ENCODE measurements at regions not wholly inside any gene's neighbourhood (a gene's known extent, or its start where the extent isn't known, plus 50 kb on each side); places are given as distances from the start of the nearest gene placed in this dataset.

DNA sequence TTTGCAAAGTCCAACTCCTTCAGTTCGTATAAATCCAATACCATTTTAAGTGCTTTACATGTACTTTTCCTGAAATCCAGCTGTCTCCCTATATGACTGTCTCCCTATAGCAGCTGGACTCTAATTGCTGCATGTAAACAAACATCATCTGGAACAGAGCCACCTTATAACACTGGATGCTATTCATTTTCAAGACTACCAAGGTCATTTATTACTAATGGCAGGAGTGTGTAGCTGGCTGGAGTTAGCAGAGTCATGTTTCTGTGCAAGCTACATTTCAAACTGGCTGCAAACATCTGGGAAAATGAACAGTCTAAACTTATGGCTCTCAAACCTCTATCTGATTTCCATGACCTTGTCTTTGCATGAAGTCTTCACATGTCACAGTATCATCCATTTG lies 575.2 kb downstream of the PIK3C3 start:
- Histone ChIP-seq H3K4me1 (peaks cover 0 to 10% (median 8%) of the 10 kb centered on the region in 4 donors), H3K9me3 (no peaks in the 10 kb centered on the region), H3K27me3 (no peaks in the 10 kb centered on the region), H3K27ac (replicated peaks in 1 of 4) (no peak overlapping the region), H3K4me3 (no peak overlapping the region), H3K36me3 (no peaks in the 10 kb centered on the region)
- DNase-seq (ENCODE audit: extremely low spot score) = no peak
- 60% methylated on average over 1 of the region's 1 CpG for WGBS
- intact Hi-C loops (cut with DNase I) = no loop called here
- TF ChIP-seq CTCF (IDR thresholded peaks at IDR 0.05) (no peak), POLR2A (IDR thresholded peaks at IDR 0.05; ENCODE audit: low read depth) (no peak), EP300 (IDR thresholded peaks at IDR 0.05) (no peak), POLR2AphosphoS5 (IDR thresholded peaks at IDR 0.05) (no peak)

- 77% methylated on average over 1 of the region's 1 CpG for WGBS
Observed at GRCh38 chr18:42532119-42532518, 577.1 kb downstream of the PIK3C3 start.

GRCh38 chr18:42533009-42533575 lies 578.1 kb downstream of the PIK3C3 start:
- H3K27me3 ChIP-seq = no peaks in the 10 kb centered on the region
- intact Hi-C loops (cut with DNase I) = no loop called here
- peaks cover 0 to 10% (median 8%) of the 10 kb centered on the region in 4 donors for H3K4me1 ChIP-seq
- no peak for DNase-seq (ENCODE audit: extremely low spot score)
- no peaks in the 10 kb centered on the region for H3K36me3 ChIP-seq
- H3K4me3 ChIP-seq = no peak overlapping the region
- H3K9me3 ChIP-seq = no peaks in the 10 kb centered on the region
- H3K27ac ChIP-seq (replicated peaks in 1 of 4) = peak overlapping the region in 1 of 4 donors; percentile 8
- no peak for TF ChIP-seq CTCF (IDR thresholded peaks at IDR 0.05)
- TF ChIP-seq EP300 (IDR thresholded peaks at IDR 0.05) = no peak
- no peak for TF ChIP-seq POLR2AphosphoS5 (IDR thresholded peaks at IDR 0.05)
- no peak for TF ChIP-seq POLR2A (IDR thresholded peaks at IDR 0.05; ENCODE audit: low read depth)
- 14% methylated on average over 4 of the region's 4 CpGs for WGBS

More at GRCh38 chr18:42532119-42532518, 577.1 kb downstream of the PIK3C3 start:
- Histone ChIP-seq H3K4me1 (peaks cover 0 to 10% (median 8%) of the 10 kb centered on the region in 4 donors), H3K27ac (replicated peaks in 1 of 4) (no peak overlapping the region), H3K4me3 (no peak overlapping the region), H3K36me3 (no peaks in the 10 kb centered on the region), H3K27me3 (no peaks in the 10 kb centered on the region), H3K9me3 (no peaks in the 10 kb centered on the region)
- no peak for TF ChIP-seq EP300 (IDR thresholded peaks at IDR 0.05)
- no peak for TF ChIP-seq POLR2A (IDR thresholded peaks at IDR 0.05; ENCODE audit: low read depth)
- no peak for TF ChIP-seq CTCF (IDR thresholded peaks at IDR 0.05)
- no peak for TF ChIP-seq POLR2AphosphoS5 (IDR thresholded peaks at IDR 0.05)
- intact Hi-C loops (cut with DNase I) = no loop called here
- no peak for DNase-seq (ENCODE audit: extremely low spot score)

GRCh38 chr18:42533616-42534015 lies 578.6 kb downstream of the PIK3C3 start:
- intact Hi-C loops (cut with DNase I) = no loop called here
- Histone ChIP-seq H3K27me3 (no peaks in the 10 kb centered on the region), H3K9me3 (no peaks in the 10 kb centered on the region), H3K36me3 (no peaks in the 10 kb centered on the region), H3K27ac (replicated peaks in 1 of 4) (no peak overlapping the region), H3K4me1 (peaks cover 0 to 10% (median 8%) of the 10 kb centered on the region in 4 donors), H3K4me3 (no peak overlapping the region)
- WGBS = 83% methylated on average over 8 of the region's 8 CpGs
- no peak for DNase-seq (ENCODE audit: extremely low spot score)
- TF ChIP-seq POLR2A (IDR thresholded peaks at IDR 0.05; ENCODE audit: low read depth) = no peak
- no peak for TF ChIP-seq CTCF (IDR thresholded peaks at IDR 0.05)
- no peak for TF ChIP-seq EP300 (IDR thresholded peaks at IDR 0.05)
- TF ChIP-seq POLR2AphosphoS5 (IDR thresholded peaks at IDR 0.05) = no peak

DNA sequence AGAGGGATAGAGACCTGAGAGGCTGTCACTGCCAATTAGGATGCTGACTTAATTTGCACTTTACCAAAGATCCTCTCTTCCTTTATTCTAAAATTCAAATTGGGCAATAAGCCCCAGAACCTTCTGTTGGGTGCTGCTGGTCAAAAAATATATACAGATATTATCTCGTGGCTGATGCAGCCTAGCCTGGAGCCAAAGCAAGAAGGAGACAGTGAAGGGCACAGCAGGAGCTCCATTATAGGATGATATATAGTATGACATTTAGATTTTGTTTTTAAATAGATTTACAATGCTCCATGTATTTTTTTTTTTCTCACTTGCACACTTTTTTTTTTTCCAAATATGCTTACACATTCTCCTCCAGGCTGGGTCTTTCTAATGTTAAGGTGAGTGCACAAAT lies 579.3 kb downstream of the PIK3C3 start:
- Histone ChIP-seq H3K27ac (replicated peaks in 1 of 4) (no peak overlapping the region), H3K27me3 (no peaks in the 10 kb centered on the region), H3K4me1 (peaks cover 0 to 10% (median 8%) of the 10 kb centered on the region in 4 donors), H3K4me3 (no peak overlapping the region), H3K9me3 (no peaks in the 10 kb centered on the region), H3K36me3 (no peaks in the 10 kb centered on the region)
- TF ChIP-seq POLR2AphosphoS5 (IDR thresholded peaks at IDR 0.05) = no peak
- TF ChIP-seq POLR2A (IDR thresholded peaks at IDR 0.05; ENCODE audit: low read depth) = no peak
- no peak for TF ChIP-seq EP300 (IDR thresholded peaks at IDR 0.05)
- no peak for TF ChIP-seq CTCF (IDR thresholded peaks at IDR 0.05)
- DNase-seq (ENCODE audit: extremely low spot score) = no peak
- WGBS = 45% methylated on average over 1 of the region's 1 CpG
- intact Hi-C loops (cut with DNase I) = no loop called here
